ENCODE measurements at regions not wholly inside any gene's neighbourhood (a gene's known extent, or its start where the extent isn't known, plus 50 kb on each side); places are given as distances from the start of the nearest gene placed in this dataset.

DNA sequence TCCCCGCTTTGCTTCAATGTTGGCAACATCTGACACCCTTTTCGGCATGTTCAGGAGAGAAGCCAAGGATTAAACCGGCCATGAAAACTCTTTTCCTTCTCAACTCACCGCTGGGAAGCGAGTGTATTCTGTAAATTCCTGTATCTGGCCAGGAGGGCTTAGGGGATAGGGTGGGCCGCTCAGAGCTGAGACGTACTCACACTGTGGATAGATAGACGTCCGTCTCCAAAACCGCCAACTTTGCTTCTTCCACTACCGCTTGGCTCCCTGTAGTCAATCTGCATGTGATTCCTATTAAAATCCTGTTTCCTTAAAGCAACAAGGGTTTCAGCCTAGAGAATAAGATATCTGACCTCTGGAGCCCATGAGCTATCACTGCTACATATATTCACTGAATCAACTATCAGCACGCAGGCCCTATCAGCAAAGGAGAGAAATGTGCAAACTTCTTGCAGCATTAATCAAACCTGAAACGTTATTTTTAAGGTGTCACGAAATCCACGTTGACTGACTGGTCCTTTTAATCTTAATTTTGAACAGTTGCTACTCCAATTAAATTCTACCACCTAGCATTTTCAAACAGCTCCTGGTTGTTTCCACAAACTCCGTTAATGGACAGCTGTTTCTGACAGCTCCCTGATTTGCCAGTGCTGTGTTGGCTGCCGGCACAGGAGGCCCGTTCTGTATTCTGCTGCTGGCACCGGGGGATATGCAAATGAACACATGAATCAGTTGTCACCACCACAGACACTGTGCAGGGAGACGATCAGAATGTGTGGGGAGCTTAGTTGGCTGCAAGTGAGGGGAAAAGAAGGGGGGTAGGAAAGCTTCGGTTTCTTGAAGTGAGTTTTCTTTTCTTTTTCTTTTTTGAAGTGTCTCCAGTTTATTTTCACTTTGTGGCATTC lies 438.9 kb upstream of the ARRDC4 start:
- no peak for DNase-seq

GRCh38 chr15:97522347-97522746 lies 438.2 kb upstream of the ARRDC4 start:
- DNase-seq = no peak

DNA sequence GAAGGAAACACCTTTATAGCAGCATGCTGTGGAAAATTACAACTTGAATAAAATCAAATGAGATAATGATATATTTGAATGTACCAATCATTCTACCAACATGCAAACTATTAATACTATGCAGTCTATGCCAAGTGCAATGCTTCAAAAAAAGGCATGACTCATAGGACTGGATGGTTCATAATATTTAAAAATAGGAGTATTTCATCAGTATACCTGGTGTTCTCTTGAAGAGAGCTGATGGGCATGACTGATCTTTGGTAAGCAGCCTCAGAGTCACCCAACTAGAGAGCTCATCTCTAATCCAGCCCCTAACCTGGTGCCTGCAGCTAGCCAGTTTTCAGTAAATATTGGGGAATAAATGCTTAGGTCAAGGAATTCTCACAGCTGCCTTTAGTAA lies 434.7 kb upstream of the ARRDC4 start:
- DNase-seq = no peak

DNA sequence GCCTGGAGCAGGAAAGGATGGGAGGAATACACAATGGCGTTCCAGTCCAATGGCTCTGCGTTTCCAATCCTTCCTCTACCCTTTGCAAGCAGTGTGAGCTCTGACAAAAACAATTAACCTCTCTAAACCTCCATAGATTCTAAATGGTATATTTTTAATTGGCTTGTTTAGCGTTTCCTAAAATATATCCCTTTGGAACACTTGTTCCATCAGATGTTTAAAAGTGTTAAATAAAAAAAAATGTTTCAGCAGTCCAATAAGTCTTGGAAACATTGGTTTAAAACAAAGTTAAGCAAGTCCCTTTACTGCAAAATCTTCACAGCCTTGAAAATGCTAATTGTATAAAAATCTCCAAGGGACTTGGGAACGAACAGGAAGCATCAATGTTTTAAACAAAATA lies 432.3 kb upstream of the ARRDC4 start:
- DNase-seq = no peak

DNA sequence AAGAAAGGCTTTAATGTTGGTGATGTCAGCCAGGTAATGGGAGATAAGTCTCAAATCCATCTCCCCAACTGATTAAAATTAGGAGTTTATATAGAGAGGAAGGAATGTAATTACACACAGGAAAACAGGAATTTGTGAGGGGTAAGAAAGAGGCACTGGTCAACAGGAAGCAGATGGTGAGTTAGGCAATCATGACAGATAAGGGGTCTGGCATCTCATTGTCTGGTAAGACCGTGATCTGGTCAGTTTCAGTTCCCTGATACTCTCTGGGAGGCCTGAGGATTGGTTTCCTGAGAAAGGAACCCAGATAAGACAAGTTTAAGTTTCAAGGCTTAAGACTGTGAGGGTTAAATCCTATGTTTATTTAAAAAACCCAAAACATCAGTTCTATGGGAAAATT lies 414.7 kb upstream of the ARRDC4 start:
- DNase-seq = no peak

DNA sequence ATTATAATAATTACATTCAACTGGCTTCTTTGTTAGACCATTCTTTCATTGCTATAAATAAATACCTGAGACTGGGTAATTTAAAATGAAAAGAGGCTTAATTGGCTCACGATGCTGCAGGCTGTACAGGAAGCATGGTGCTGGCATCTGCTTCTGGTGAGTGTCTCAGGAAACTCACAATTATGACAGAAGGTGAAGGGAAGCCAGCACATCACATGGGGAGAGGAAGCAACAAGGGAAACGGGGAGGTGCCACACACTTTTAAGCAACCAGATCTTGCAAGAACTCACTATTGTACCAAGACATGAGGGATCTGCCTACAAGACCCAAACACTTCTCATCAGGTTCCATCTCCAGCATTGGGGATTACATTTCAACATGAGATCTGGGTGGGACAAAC lies 413.1 kb upstream of the ARRDC4 start:
- no peak for DNase-seq

- no peak for DNase-seq
Observed at GRCh38 chr15:97561529-97561928, 399.0 kb upstream of the ARRDC4 start.

DNA sequence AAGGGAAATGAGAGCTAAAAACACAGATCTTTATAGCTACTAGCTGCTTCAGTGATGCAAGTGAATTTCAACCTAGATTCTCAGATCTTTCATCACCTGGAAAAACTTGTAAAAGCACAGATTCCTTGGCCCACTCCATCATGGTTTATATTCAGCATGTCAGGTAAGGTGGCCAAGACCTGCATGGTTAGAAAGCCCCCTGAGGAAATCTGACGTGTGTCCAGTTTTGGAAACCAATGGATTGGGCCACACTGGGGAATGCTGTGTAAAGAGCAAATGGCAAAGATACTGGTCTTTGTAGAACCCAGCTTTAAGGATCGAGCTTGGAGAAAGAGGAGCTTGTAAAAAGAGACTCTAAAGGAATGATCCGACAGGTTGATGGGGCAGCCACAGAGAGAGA lies 397.0 kb upstream of the ARRDC4 start:
- no peak for DNase-seq

DNA sequence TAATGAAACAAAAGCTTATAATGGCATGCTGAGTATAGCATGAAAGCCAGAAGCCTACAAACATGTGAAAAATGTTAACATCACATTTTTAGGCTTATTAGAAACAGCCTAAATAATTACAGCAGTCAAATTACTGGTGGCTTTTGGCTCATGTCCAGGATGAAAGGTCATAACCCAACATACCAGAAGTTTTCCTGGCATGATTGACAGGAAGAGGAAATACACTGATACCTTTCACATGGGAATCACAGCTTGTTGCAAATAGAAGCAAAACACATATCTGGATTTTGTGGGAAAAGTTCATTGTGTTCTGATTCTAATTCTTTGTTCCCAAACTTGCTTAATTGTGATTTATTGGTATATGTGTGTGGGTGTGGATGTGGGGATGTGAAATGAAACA lies 393.5 kb upstream of the ARRDC4 start:
- DNase-seq = no peak

DNA sequence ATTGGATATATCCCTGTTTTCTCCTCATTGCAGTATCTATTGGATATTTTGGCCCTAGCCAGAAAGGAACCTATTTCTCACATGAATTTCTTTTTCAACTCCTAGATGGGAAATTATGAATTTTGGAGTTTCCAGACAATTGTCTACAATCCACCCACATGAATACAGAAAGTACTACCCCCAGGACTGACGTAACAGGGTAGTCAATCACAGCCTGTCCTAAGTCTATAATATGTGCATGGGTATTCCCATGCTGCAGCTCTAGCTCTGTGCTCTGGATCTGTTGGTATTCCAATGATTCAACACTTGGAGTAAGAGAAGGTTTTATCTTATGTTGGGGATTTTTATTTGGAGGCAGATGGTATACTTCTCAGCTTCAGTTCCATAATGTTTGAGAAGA lies 393.1 kb upstream of the ARRDC4 start:
- DNase-seq = no peak

- DNase-seq = no peak
Observed at GRCh38 chr15:97576929-97577645, 383.4 kb upstream of the ARRDC4 start.

GRCh38 chr15:97585408-97585807 lies 375.1 kb upstream of the ARRDC4 start:
- DNase-seq = no peak

DNA sequence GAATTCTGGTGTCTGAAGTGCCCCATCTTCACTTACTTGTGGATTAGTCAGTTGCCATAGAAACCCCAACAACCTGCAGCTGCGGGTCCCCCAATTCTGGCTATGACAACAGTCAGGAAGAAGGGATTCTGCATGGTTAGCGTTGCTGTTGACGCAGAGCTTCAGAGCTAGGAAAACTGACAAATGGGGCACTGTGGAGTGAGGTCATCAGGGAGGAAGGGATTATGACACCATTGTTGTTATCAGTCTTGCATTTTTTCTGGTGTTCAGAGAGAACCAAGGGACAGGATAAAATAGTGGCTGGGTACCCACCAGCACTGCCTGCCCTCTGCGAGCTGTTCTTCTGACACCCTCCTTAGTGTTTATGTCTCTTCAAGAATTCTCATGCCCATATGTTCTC lies 367.7 kb upstream of the ARRDC4 start:
- DNase-seq = no peak

DNA sequence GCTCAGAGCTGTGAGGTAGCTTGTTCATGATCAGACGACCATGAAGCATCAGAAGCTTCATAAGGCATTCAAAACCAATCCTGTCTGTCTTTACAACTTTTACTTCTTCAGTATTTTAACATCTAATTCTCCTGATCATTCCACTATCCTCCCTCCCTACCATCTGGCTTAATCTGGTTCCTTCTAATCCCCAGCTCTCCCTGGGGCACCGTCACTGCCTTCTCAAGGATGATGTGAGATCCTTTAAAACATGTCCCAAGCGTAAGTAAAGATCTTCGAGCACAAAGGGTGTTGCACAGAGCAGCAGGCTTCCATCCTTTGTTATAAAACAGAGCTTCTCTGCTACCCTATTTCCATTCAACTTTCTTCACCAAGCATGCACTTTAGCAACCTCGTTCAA lies 362.7 kb upstream of the ARRDC4 start:
- no peak for DNase-seq

DNA sequence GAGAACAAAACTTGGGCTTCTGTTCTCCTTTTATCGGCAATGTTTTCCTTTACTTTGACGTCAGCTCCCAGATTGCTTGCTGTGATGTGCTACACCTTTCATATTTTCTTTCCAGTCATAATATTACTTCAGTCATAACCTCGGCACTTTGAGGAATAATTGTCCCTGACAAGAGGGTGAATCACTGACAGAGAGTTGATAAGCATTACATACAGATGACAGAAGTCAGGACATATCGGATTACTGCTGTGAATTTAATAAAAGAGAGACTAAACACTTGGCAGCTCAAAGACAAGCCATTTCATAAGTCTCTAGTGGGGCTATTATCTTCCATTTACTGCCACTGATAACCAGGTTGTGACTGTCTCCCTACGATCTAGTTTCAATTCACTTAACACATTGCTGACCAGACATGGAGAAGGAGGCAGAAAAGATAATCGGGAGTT lies 362.1 kb upstream of the ARRDC4 start:
- DNase-seq = no peak

GRCh38 chr15:97600190-97600589 lies 360.3 kb upstream of the ARRDC4 start:
- DNase-seq = no peak

- DNase-seq = no peak
Observed at GRCh38 chr15:97604677-97605076, 355.8 kb upstream of the ARRDC4 start.

- no peak for DNase-seq
Observed at GRCh38 chr15:97615114-97615513, 345.4 kb upstream of the ARRDC4 start.

DNA sequence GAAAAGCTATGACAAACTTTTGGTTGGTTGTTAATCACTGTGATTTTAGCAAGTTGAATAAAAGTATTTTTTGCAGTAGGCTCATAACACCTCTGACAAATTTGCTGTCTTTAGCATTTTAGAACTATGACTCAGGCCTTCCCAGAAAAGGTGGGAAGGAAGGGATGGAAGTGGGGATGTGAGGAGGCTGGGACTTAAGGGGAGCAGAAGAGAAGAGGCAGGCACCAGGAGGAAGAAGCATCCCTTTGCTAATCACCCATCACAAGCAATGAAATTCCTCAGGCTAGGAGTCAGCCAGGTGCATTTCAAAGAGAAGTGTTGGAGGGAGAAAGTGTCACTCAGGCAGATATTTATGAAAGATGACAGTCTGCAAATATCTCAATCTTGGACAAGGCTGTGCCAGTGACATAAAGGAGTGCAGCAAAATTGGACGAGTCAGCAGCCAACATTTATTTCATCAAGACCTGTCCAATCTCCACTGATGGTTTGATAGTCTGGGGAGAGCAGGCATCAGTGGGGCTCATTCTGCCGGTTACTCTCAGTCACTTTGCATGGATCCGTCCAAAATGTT lies 337.3 kb upstream of the ARRDC4 start:
- no peak for DNase-seq

DNA sequence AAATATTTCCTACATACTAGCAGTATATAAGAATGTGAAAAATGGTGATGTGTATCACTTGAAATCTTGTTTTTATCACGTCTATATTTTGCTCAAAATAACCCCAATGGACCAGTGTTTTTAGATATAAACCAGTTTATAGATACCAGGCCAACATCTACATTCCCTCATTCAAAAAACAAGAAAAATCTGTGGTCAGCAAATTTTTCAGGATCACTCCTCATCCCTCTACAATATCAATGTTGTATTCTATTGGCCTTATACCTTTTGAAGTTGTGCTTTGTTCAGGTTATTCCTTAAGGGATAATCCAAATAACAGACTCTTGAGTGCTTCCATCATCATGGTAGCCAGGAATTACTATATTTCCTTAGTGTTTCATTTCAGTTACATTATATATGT lies 332.9 kb upstream of the ARRDC4 start:
- DNase-seq = no peak

DNA sequence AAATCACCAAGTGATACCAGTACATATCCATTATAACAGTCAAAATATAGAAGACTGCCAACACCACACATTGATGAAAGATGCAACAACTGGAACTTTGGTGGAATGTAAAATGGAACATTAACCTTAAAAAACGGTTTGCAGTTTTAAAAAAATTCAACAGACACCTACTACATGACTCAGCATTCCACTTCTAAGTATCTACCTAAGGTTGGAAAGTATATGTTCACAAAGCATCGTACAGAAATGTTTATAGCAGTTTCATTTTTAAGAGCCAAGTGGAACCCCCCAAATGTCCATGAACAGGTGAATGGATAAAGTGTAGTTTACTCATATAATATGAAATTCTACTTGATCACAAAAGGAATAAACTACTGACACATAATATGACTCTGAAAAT lies 314.7 kb upstream of the ARRDC4 start:
- DNase-seq = no peak

DNA sequence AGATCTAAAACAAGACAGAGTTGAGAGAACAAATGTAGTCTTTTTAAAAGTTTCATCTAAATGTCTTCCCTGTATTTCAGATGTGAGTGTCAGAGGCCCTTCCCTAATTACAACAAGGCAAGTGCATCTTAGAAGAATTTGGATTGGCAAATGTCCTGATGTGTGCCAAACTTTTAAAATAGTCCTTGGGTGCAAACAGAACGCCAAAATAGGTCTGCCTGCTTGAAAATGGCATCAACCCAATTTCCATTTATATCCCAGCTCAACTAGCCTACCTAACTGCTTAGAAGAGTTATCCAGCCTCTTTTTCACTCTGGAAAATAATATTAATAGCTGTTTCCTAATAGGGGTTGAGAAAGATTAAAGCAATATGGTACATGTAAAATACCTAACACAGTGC lies 311.8 kb upstream of the ARRDC4 start:
- DNase-seq = no peak

DNA sequence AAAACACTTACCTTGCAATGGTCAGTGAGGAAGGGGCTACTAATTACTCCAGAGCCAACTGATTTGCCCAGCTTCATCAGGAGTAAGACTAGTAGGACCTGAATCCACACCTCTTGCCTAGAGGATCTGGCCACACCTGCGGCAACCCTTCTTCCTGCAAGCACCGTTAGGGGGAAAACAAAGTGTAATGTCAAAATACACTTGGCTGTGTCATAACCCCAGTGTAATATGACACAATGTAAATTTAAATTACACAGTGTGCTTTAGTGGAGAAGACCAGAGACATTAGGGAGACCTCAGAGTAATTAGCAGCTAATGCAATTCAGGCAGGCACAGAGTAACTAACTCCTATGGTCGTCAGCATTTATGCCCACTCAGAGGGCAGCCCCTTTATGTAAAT lies 308.5 kb upstream of the ARRDC4 start:
- DNase-seq = no peak

DNA sequence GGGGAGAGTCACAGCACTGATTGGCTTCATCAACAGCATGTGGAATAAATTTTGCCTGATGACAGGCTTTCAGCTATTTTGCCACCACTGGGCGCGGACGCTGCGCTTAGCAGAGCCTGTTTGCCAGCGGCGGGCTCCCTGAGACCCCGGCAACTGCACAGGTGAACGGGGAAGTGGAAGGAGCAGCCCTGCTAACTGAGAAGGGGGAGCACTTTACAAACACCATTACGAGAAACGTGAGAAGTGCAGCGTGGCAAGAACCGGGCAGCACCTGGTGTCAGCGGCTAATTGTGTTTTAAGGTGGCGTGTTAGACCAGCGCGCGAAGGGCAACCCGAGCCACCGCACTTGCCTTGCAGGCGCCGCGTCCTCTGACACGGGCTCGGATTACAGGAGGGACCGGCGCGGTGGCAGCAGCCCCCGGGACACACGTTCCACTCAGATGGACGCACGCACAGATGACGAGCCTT lies 307.8 kb upstream of the ARRDC4 start:
- no peak for DNase-seq
